ENCODE measurements at regions not wholly inside any gene's neighbourhood (a gene's known extent, or its start where the extent isn't known, plus 50 kb on each side); places are given as distances from the start of the nearest gene placed in this dataset.

DNA sequence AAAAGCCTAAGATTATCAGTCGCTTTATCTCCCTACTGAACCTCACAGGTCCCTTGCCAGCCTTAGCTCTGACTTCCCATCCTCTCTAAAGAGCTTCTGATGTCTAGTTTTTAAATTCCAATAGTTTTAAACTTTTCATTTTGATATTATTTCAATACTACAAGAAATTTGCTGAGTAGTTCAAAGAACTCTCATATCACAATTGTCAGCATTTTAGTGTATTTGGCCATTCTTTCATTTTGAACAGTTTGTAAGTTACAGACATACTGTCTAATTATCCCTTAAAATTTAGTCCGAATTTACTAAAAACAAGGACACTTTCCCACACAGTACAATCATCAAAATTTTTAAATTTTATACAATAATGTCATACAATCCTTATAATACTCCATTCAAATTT is 666.8 kb upstream of the SETBP1 start:
- TF ChIP-seq, protein P1, sequence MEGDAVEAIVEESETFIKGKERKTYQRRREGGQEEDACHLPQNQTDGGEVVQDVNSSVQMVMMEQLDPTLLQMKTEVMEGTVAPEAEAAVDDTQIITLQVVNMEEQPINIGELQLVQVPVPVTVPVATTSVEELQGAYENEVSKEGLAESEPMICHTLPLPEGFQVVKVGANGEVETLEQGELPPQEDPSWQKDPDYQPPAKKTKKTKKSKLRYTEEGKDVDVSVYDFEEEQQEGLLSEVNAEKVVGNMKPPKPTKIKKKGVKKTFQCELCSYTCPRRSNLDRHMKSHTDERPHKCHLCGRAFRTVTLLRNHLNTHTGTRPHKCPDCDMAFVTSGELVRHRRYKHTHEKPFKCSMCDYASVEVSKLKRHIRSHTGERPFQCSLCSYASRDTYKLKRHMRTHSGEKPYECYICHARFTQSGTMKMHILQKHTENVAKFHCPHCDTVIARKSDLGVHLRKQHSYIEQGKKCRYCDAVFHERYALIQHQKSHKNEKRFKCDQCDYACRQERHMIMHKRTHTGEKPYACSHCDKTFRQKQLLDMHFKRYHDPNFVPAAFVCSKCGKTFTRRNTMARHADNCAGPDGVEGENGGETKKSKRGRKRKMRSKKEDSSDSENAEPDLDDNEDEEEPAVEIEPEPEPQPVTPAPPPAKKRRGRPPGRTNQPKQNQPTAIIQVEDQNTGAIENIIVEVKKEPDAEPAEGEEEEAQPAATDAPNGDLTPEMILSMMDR (optimal IDR thresholded peaks at IDR 0.05 in 1 of 3, IDR thresholded peaks at IDR 0.05 in 1 of 3, conservative IDR thresholded peaks at IDR 0.05 in 1 of 3; ENCODE audit: extremely low read depth in 1 of 3, insufficient read depth in 2 of 3, low read length in 3 of 3), result no peak
- TF ChIP-seq EZH2 (IDR thresholded peaks at IDR 0.05; ENCODE audit: low read length), result no peak

Data from keratinocyte (primary cell).